ENCODE measurements at regions not wholly inside any gene's neighbourhood (a gene's known extent, or its start where the extent isn't known, plus 50 kb on each side); places are given as distances from the start of the nearest gene placed in this dataset.
A peak's percentile ranks its signal among the peaks of the same experiment; 100 is the strongest.

- H4K20me1 ChIP-seq (replicated peaks in 1 of 2; ENCODE audit: control insufficient read depth in 1 of 2, insufficient read depth in 2 of 2, low read length in 2 of 2): no peaks in the 10 kb centered on the region
- no peak overlapping the region for H3K27ac ChIP-seq (ENCODE audit: low read depth, low read length)
- no peak overlapping the region for H3K56ac ChIP-seq (replicated peaks; ENCODE audit: insufficient read length, low read depth, low read length)
- H2BK12ac ChIP-seq (ENCODE audit: low read depth, low read length): peak overlapping the region; percentile 39; the same call in 1 of the 2 replicates
- no peak overlapping the region for H2BK120ac ChIP-seq (replicated peaks; ENCODE audit: low read depth, low read length)
- H3K4me2 ChIP-seq (ENCODE audit: insufficient read depth in 1 of 2, low read depth in 2 of 2, low read length in 2 of 2): no peak overlapping the region
- no peaks in the 10 kb centered on the region for H3K4me1 ChIP-seq (replicated peaks in 1 of 4; ENCODE audit: control insufficient read depth in 3 of 4, insufficient read depth in 4 of 4, low read length in 3 of 4)
- H3K27me3 ChIP-seq (replicated peaks in 1 of 4; ENCODE audit: control insufficient read depth in 3 of 4, extremely low read depth in 1 of 4, insufficient read depth in 3 of 4, low read length in 3 of 4): no peaks in the 10 kb centered on the region
- WGBS, 2 experiments (ENCODE audit: extremely low coverage in 1 of 2, insufficient coverage in 1 of 2, insufficient read length in 1 of 2, insufficient replicate concordance in 2 of 2, low coverage in 1 of 2, low lambda C conversion rate in 2 of 2, missing lambda C conversion rate in 1 of 2): 94% methylated on average over 14 of the region's 14 CpGs; no CpG with 5 or more reads in 1 of the 2 experiments
- ChIA-PET CTCF (ENCODE audit: partially characterized antibody) (no interaction called here), POLR2A (ENCODE audit: partially characterized antibody) (no interaction called here)
- H2AK5ac ChIP-seq (ENCODE audit: low read depth, low read length): no peak overlapping the region
- no peak overlapping the region for H2BK15ac ChIP-seq (ENCODE audit: low read length)
- FAIRE-seq (no peak), DNase-seq (ENCODE audit: low read depth in 1 of 2, low spot score in 2 of 2) (no peak)
- H3K23ac ChIP-seq (ENCODE audit: insufficient read length): no peak overlapping the region
- TF ChIP-seq TAF7 (optimal IDR thresholded peaks at IDR 0.05; ENCODE audit: borderline replicate concordance, low read depth, low read length): no peak
- TF ChIP-seq ATF3 (IDR thresholded peaks at IDR 0.05; ENCODE audit: insufficient read depth, low read depth, low read length): no peak
- TF ChIP-seq TAF1 (IDR thresholded peaks at IDR 0.05; ENCODE audit: low read depth, low read length): no peak
- no peak for TF ChIP-seq NANOG (IDR thresholded peaks at IDR 0.05; ENCODE audit: insufficient read depth, low read depth, low read length, poor library complexity, severe bottlenecking)
- TF ChIP-seq ZNF274 (IDR thresholded peaks at IDR 0.05; ENCODE audit: borderline replicate concordance, extremely low read depth, low read length): no peak
- TF ChIP-seq HDAC2 (IDR thresholded peaks at IDR 0.05; ENCODE audit: borderline replicate concordance in 1 of 2, low read depth in 2 of 2, low read length in 2 of 2): no peak
- TF ChIP-seq SP4 (IDR thresholded peaks at IDR 0.05; ENCODE audit: low read length): no peak
- TF ChIP-seq SUZ12 (IDR thresholded peaks at IDR 0.05; ENCODE audit: low read length): no peak
- TF ChIP-seq SIRT6 (IDR thresholded peaks at IDR 0.05; ENCODE audit: low read length): no peak
- H3K4me3 ChIP-seq (ENCODE audit: extremely low read depth in 1 of 4, insufficient read depth in 2 of 4, low read depth in 3 of 4, low read length in 4 of 4): no peak overlapping the region
- no peak overlapping the region for H4K8ac ChIP-seq (ENCODE audit: extremely low read depth, insufficient read depth, low read length)
- no peak overlapping the region for H3K14ac ChIP-seq (ENCODE audit: insufficient read length)
- 0 out of 4 replicates have a peak, but pooled peaks cover 0 to 2% of the 10 kb centered on the region in 2 experiments for H3K9me3 ChIP-seq (ENCODE audit: insufficient read depth in 2 of 2, low read depth in 1 of 2, low read length in 1 of 2)
- no peak overlapping the region for H4K5ac ChIP-seq (ENCODE audit: insufficient read length, low read depth, low read length)
- H2AFZ ChIP-seq (ENCODE audit: low read length): no peak overlapping the region
- no peaks in the 10 kb centered on the region for H3K79me2 ChIP-seq (ENCODE audit: control insufficient read depth in 1 of 2, insufficient read depth in 2 of 2, low read length in 2 of 2)
- no peak overlapping the region for H3K4ac ChIP-seq (replicated peaks; ENCODE audit: insufficient read length, low read depth, low read length)
- H3K18ac ChIP-seq (ENCODE audit: extremely low read depth, low read length): no peak overlapping the region
- H3K23me2 ChIP-seq (ENCODE audit: low read depth, low read length): no peaks in the 10 kb centered on the region
- no peak overlapping the region for H4K91ac ChIP-seq (replicated peaks; ENCODE audit: insufficient read length, low read length)
- no peak overlapping the region for H2BK20ac ChIP-seq (ENCODE audit: low read length)
- no peak overlapping the region for H3K9ac ChIP-seq (replicated peaks in 1 of 4; ENCODE audit: extremely low read depth in 1 of 4, low read depth in 3 of 4, low read length in 3 of 4)
- no peaks in the 10 kb centered on the region for H3K36me3 ChIP-seq (ENCODE audit: control insufficient read depth in 2 of 4, insufficient read depth in 4 of 4, low read length in 3 of 4)
- no peak overlapping the region for H2BK5ac ChIP-seq (ENCODE audit: low read depth, low read length)
- no peaks in the 10 kb centered on the region for H3K79me1 ChIP-seq (ENCODE audit: low read depth, low read length)
Observed at GRCh38 chr13:21965095-21965494, 294.2 kb downstream of the FGF9 start.
